Stimulated activated CD4-positive, alpha-beta T cell treated with anti-CD3 and anti-CD28 coated beads, Interleukin-4, amount 100 ng/mL, for 1 hour (primary cell): ENCODE measurements at regions not wholly inside any gene's neighbourhood (a gene's known extent, or its start where the extent isn't known, plus 50 kb on each side); places are given as distances from the start of the nearest gene placed in this dataset.
"Not testable (repeated sequence)": the region's sequence is repeated elsewhere in the genome, so short reads cannot be mapped to it uniquely, and the experiment has no call there.

Experiments used
- DNase-seq: peaks from one replicate; pipeline ENCODE4 v3.0.0-alpha.2; 2020

DNA sequence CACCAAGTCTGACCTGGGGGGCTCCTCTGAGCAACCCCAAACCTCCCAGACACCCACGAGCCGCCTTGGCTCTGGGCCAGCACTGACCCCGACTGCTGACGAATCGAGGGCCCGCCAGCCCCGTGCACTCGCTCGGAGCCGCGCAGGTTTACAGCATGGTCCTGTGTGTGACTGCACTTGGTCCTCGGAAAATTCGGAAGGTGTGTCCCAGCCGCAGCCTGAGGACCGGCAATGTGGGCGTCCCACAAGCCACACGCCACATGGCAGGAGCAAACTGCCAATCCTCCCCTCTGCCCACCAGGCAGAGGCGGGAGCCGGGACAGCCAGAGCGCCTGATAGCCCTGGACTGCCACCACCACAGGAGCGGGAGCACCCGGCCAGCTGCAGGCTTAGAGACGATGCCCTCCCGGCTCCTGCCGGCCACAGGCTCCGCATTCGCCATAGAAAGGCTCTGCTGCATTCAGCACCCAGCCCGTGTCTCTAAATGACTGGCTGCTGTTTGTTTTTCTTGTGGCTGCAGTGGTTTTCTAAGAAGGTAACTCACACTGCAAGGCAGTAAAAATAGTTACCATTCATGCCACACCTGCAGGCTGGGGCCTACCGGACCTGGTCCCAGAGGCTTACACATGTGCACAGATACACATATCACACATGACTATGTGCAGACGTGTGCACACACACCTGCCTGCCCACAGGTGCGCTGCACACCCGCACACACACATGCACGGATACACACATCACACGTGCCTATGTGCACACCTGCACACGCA, 5415.3 kb upstream of the TPTE start:
- peak; percentile 33 for DNase-seq

DNA sequence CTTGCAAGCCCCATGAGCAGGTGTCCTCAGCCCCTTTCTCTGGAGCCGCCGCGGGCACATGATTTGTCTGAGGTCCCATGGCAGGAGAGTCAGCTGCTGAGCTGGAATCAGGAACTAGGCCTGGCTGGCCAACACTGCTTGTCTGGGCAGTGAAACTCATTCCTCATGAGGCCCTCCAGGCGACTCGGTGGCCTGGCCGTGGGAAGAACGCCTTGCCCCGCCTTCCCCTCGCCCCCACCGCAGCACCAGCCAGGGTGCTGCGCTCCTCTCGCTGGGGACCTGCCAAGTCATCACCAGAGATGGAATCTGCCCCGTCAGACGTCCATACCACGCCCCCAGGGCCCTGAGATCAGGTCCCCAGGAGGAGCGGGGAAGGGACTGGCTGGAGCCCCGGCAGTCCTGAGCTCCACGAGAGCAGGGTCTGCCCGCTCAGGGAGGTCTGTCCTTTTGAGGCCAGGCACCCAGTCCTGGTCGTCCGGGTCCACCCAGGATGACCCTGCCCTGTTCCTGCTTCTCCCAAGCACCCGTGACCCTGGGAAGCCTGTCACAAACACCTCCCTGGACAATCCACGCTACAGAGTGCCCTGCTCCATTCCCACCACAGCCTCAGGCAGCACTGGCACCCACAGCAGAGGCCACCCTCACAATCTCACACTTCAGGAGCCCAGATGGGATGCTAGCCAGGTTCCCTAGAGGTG, 5414.5 kb upstream of the TPTE start:
- DNase-seq: not testable (repeated sequence)

DNA sequence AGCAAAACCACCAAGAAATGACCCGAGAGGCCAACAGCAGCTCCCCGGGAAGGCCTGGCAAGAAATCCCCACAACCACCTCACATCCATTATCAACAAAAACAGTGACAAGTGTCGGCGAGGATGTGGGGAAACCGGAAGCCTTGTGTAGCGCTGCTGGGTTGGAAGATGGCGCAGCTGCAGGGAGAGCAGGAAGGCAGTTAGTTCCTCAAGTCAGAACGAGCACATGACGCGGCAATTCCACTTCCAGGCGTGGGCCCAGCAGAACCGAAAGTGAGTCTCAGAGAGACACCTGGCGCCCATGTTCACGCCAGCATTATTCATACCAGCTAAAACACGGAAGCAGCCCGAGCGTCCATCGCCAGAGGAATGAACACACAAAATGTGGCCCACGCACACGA, 5413.7 kb upstream of the TPTE start:
- DNase-seq: not testable (repeated sequence)

GRCh38 chr21:5108048-5108775, 5413.2 kb upstream of the TPTE start:
- DNase-seq: not testable (repeated sequence)

DNA sequence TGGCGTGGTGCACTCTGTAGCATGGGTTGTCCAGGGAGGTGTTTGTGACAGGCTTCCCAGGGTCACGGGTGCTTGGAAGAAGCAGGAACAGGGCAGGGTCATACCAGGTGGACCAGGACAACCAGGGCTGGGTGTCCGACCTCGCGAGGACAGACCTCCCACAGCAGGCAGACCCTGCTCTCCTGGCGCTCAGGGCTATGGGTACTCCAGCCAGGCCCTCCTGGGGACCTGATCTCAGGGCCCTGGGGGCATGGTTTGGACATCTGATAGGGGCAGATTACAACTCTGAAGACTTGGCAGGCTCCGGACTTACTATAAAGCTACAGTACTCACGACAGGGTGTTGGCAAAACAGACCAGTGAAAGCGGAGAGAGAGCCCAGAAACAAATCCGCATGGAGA, 5410.2 kb upstream of the TPTE start:
- DNase-seq: not testable (repeated sequence)

GRCh38 chr21:5113092-5113491, 5408.3 kb upstream of the TPTE start:
- DNase-seq: not testable (repeated sequence)

GRCh38 chr21:5114468-5114867, 5406.9 kb upstream of the TPTE start:
- not testable (repeated sequence) for DNase-seq

- not testable (repeated sequence) for DNase-seq
Measured at GRCh38 chr21:5114893-5115645, 5406.3 kb upstream of the TPTE start.

- not testable (repeated sequence) for DNase-seq
Measured at GRCh38 chr21:5115646-5116343, 5405.6 kb upstream of the TPTE start.

- DNase-seq: not testable (repeated sequence)
Measured at GRCh38 chr21:5116344-5117123, 5404.8 kb upstream of the TPTE start.

DNA sequence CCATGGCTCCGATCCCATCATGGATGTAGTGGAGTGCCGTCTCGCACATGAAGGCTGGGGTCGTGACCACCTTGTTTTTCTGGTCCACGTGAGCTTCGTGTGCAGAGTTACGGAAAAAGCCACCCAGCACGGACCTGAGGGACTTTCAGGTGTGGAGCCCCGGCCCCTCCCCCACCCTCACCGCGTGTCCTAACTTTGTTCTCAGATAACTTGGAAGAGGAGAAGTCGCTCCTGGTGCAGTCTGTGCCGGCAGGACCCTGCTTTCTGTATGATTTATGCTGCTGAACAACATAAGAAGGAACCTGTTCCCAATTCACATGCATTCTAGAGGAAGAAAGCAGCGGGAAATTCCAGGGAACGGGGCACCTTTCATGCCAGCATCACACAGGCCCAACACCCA, 5404.2 kb upstream of the TPTE start:
- not testable (repeated sequence) for DNase-seq

- DNase-seq: not testable (repeated sequence)
Measured at GRCh38 chr21:5117666-5118295, 5403.6 kb upstream of the TPTE start.

DNA sequence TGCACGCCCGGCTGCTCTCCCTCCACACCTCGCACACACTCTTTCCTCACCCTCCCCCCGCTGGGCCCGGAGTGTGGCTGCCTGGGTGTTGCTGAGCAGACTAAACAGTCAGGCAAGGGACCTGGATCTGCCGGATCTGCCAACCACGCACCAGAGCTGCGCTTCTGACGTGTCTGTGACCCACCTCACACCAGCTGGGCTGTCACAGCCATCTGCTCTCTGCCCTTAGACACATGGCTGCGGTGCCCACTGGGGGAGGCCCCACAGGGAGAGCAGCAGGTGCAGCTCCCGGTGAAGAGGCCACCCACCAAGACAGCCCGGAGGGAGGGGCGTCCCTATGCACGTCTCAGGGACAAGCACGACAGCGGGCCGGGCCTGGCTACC, 5403.1 kb upstream of the TPTE start:
- peak; percentile 33 for DNase-seq

GRCh38 chr21:5119179-5119578, 5402.2 kb upstream of the TPTE start:
- not testable (repeated sequence) for DNase-seq

DNA sequence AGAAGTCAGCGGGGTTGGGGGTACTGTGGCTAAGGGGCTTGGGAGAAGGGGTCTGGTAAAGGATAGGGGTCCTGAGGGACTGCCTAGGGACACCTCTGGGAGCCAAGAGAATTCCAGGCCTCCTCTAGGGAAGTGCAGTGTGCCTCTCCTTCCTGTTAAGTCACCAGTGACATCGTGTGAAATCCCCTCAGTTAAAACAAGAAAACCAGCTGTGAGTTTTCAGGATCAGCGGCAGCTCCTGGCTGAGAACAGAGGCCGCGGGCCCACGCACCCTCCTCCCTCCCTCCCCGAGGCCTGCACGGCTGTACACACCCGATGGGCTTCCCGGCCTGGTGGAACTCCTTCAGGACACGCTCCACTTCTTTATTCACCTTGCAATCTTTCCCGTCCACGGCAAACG, 5400.0 kb upstream of the TPTE start:
- DNase-seq: not testable (repeated sequence)

- DNase-seq: not testable (repeated sequence)
Measured at GRCh38 chr21:5121849-5122248, 5399.5 kb upstream of the TPTE start.

- peak; percentile 78 for DNase-seq
Measured at GRCh38 chr21:5123655-5124054, 5397.7 kb upstream of the TPTE start.

DNA sequence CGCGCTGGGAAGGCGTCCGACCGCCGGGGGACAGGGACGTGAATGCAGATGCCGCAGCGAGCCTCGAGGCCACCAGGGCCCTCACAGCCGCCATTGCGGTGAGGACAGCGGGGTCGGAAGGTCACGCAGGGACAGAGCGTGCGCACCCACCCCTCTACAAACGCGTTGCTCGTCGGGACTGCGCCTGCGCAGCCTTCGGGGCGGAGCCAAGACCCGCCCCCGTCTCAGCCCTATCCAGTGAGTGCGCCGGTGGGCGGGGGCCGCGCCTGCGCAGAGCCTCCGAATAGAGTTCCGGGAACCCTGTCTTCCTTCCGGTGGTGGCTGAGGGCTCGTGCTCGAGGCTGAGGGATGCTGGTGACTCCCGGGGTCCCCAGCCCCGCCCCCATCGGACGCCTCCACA, 5393.1 kb upstream of the TPTE start:
- DNase-seq: peak; percentile 99

GRCh38 chr21:5133824-5134223, 5387.6 kb upstream of the TPTE start:
- not testable (repeated sequence) for DNase-seq

DNA sequence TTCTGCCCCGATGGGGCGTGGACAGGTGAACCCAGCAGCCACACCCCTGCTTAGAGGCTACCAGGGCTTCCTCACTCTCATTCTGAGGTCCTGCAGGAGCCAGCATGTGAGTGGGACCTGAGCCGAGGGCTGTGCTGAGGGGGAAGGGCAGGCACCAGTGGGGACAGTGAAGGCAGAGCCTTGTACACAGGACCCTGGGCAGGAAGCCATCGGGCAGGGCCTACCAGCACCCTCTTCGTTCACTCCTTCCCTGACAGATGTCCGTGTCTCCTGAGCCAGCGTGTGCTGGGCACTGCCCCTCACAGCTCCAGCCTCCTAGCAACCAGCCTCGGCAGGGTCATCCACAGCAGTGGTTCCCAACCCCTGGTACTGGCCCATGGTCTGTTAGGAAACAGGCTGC, 5385.0 kb upstream of the TPTE start:
- DNase-seq: not testable (repeated sequence)

- not testable (repeated sequence) for DNase-seq
Measured at GRCh38 chr21:5137006-5137405, 5384.4 kb upstream of the TPTE start.
